ENCODE measurements at regions not wholly inside any gene's neighbourhood (a gene's known extent, or its start where the extent isn't known, plus 50 kb on each side); places are given as distances from the start of the nearest gene placed in this dataset.

DNA sequence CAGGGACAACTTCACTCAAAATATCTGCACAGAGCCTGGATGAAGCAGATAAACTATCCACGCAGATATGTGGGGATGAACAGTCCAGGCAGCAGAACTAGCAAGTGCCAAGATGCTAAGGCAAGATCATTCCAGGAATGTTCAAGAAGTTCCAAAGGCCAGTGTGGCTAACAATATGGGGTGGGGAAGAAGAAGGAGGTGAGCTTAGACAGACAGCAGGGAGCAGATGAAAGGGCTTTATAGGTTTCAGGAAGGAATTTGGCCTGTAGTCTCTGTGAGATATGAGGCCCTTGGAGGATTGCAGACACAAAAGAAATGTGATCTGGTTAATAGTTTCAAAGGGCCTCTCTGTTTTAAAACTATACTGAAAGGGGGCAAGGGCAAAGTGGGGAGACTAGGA lies 63.5 kb upstream of the PPM1H start:
- BruUV-seq (replicated peaks) = no TSS peak
- intact Hi-C loops (cut with micrococcal nuclease; ENCODE audit: unreplicated experiment) = no loop called here
- no peak overlapping the region for H3K27ac Mint-ChIP-seq (ENCODE audit: unreplicated experiment)
- H3K27me3 Mint-ChIP-seq (ENCODE audit: unreplicated experiment) = peaks cover 21% of the 10 kb centered on the region
- no peaks in the 10 kb centered on the region for H3K4me1 Mint-ChIP-seq (ENCODE audit: low read depth, unreplicated experiment)
- H3K36me3 Mint-ChIP-seq (ENCODE audit: insufficient read depth, unreplicated experiment) = no peaks in the 10 kb centered on the region
- H3K9me3 Mint-ChIP-seq (ENCODE audit: low read depth, unreplicated experiment) = no peaks in the 10 kb centered on the region
- CTCF ChIA-PET = no interaction called here
- TF ChIP-seq, protein P1, sequence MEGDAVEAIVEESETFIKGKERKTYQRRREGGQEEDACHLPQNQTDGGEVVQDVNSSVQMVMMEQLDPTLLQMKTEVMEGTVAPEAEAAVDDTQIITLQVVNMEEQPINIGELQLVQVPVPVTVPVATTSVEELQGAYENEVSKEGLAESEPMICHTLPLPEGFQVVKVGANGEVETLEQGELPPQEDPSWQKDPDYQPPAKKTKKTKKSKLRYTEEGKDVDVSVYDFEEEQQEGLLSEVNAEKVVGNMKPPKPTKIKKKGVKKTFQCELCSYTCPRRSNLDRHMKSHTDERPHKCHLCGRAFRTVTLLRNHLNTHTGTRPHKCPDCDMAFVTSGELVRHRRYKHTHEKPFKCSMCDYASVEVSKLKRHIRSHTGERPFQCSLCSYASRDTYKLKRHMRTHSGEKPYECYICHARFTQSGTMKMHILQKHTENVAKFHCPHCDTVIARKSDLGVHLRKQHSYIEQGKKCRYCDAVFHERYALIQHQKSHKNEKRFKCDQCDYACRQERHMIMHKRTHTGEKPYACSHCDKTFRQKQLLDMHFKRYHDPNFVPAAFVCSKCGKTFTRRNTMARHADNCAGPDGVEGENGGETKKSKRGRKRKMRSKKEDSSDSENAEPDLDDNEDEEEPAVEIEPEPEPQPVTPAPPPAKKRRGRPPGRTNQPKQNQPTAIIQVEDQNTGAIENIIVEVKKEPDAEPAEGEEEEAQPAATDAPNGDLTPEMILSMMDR (IDR thresholded peaks at IDR 0.05; ENCODE audit: unreplicated experiment) = no peak
- H3K4me3 Mint-ChIP-seq (ENCODE audit: low read depth, unreplicated experiment) = no peak overlapping the region
- DNase-seq = no peak

GRCh38 chr12:62995097-62995496 lies 60.1 kb upstream of the PPM1H start:
- Mint-ChIP-seq H3K27ac (ENCODE audit: unreplicated experiment) (no peak overlapping the region), H3K27me3 (ENCODE audit: unreplicated experiment) (peaks cover 21% of the 10 kb centered on the region), H3K4me1 (ENCODE audit: low read depth, unreplicated experiment) (no peaks in the 10 kb centered on the region), H3K36me3 (ENCODE audit: insufficient read depth, unreplicated experiment) (no peaks in the 10 kb centered on the region), H3K4me3 (ENCODE audit: low read depth, unreplicated experiment) (no peak overlapping the region), H3K9me3 (ENCODE audit: low read depth, unreplicated experiment) (no peaks in the 10 kb centered on the region)
- CTCF ChIA-PET = no interaction called here
- TF ChIP-seq, protein P1 (IDR thresholded peaks at IDR 0.05; ENCODE audit: unreplicated experiment) = no peak
- intact Hi-C loops (cut with micrococcal nuclease; ENCODE audit: unreplicated experiment) = no loop called here
- BruUV-seq (replicated peaks) = no TSS peak
- no peak for DNase-seq

GRCh38 chr12:62986844-62987243 lies 51.9 kb upstream of the PPM1H start:
- Mint-ChIP-seq H3K27ac (ENCODE audit: unreplicated experiment) (no peak overlapping the region), H3K9me3 (ENCODE audit: low read depth, unreplicated experiment) (no peaks in the 10 kb centered on the region), H3K4me1 (ENCODE audit: low read depth, unreplicated experiment) (peaks cover 9% of the 10 kb centered on the region), H3K36me3 (ENCODE audit: insufficient read depth, unreplicated experiment) (no peaks in the 10 kb centered on the region), H3K4me3 (ENCODE audit: low read depth, unreplicated experiment) (no peak overlapping the region), H3K27me3 (ENCODE audit: unreplicated experiment) (no peaks in the 10 kb centered on the region)
- no peak for DNase-seq
- BruUV-seq (replicated peaks) = no TSS peak
- intact Hi-C loops (cut with micrococcal nuclease; ENCODE audit: unreplicated experiment) = loop anchor here (2.0 to 10.0 kb wide), 3 partner anchors 52 to 402 kb away; partner anchors contain the start of gene PPM1H
- TF ChIP-seq, protein P1 (IDR thresholded peaks at IDR 0.05; ENCODE audit: unreplicated experiment) = no peak
- CTCF ChIA-PET = no interaction called here

Measured in Calu3 (cell line).